HCT116 (cell line): ENCODE measurements at regions not wholly inside any gene's neighbourhood (a gene's known extent, or its start where the extent isn't known, plus 50 kb on each side); places are given as distances from the start of the nearest gene placed in this dataset.

ENCODE experiments used
- ATAC-seq: fragments of 200-7000 bp; cut with Tn5 transposase; 2 replicates; pipeline ENCODE4 v1.9.1; 2020; ENCODE audit warnings: mild to moderate bottlenecking, moderate library complexity
- BruUV-seq: library from RNA; stranded (reverse); fragments of 400-500 nt; replicated peaks from 2 replicates; lab custom pipeline; 2021; lab: Mats Ljungman, UMichigan
- CTCF ChIA-PET: fragments of 300-600 bp; sonication (Branson Sonifier 250); formaldehyde crosslinking; loops from one replicate; lab custom pipeline; 2021; ENCODE audit warnings: antibody characterized with exemption; lab: Charles Lee
- POLR2A ChIA-PET: fragments of 300-600, 350-600 bp; sonication (Branson Sonifier 250); formaldehyde crosslinking; loops from one replicate; lab custom pipeline; 2021; ENCODE audit warnings: antibody characterized with exemption; lab: Charles Lee
- RAD21 ChIA-PET, 2 experiments: fragments of 300-600 bp; sonication (Branson Sonifier 250); formaldehyde crosslinking; loops; one replicate each; lab custom pipeline; 2023; ENCODE audit warnings: low total read pairs in 2 of 2; ENCODE audit not compliant: uncharacterized antibody in 2 of 2, unreplicated experiment in 2 of 2, low non-redundant PET in 1 of 2; lab: Charles Lee
- DNase-seq: peaks from one replicate; pipeline ENCODE4 v3.0.0-alpha.2; 2010; ENCODE audit warnings: low read depth, low spot score
- H2AFZ ChIP-seq: fragments of 200-600 bp; shearing (Covaris generic), sonication (generic); 2 replicates; pipeline ENCODE4 v1.6.1; 2017; ENCODE audit warnings: low read depth, mixed run types, mixed read lengths, antibody characterized with exemption, low read length; ENCODE audit not compliant: poor library complexity, severe bottlenecking
- H3K27ac ChIP-seq: 2 replicates; pipeline ENCODE4 v1.5.1; 2012; ENCODE audit warnings: low read depth, low read length
- H3K27me3 ChIP-seq: fragments of 200-600 bp; sonication (generic); 2 replicates; pipeline ENCODE4 v1.6.1; 2016; ENCODE audit warnings: mixed run types, low read length, mixed read lengths; ENCODE audit not compliant: insufficient read depth
- H3K36me3 ChIP-seq, 2 experiments: fragments of 200-500 bp in 1 of 2; fragments of 200-600 bp in 1 of 2; sonication (Bioruptor generic) in 1 of 2; sonication (generic) in 1 of 2; 2 replicates each; pipeline versions ENCODE4 v1.5.1 to v1.6.1; 2014 to 2016; ENCODE audit warnings: low read length in 2 of 2, inconsistent platforms in 1 of 2, mixed read lengths in 1 of 2, mixed run types in 1 of 2; ENCODE audit not compliant: insufficient read depth in 2 of 2, control insufficient read depth in 1 of 2
- H3K4me1 ChIP-seq, 2 experiments: fragments of 200-600 bp in 1 of 2; sonication (generic) in 1 of 2; 2 replicates each; pipeline versions ENCODE4 v1.5.1 to v1.6.1; 2012 to 2017; ENCODE audit warnings: low read length in 2 of 2, inconsistent platforms in 1 of 2, mild to moderate bottlenecking in 1 of 2, mixed read lengths in 1 of 2, mixed run types in 1 of 2, moderate library complexity in 1 of 2; ENCODE audit not compliant: insufficient read depth in 2 of 2, control insufficient read depth in 1 of 2
- H3K4me2 ChIP-seq: fragments of 200-600 bp; sonication (generic); 2 replicates; pipeline ENCODE4 v1.6.1; 2017; ENCODE audit warnings: mixed run types, low read length, mixed read lengths
- H3K4me3 ChIP-seq, 2 experiments: fragments of 200-600 bp in 1 of 2; sonication (generic) in 1 of 2; replicated peaks in 1 of 2; 2 replicates each; pipeline ENCODE4 v1.5.1; 2011 to 2016; ENCODE audit warnings: low read length in 2 of 2, control low read depth in 1 of 2, low read depth in 1 of 2, mild to moderate bottlenecking in 1 of 2, mixed read lengths in 1 of 2, mixed run types in 1 of 2
- H3K79me2 ChIP-seq: fragments of 200-600 bp; sonication (generic); 2 replicates; pipeline ENCODE4 v1.6.1; 2017; ENCODE audit warnings: mild to moderate bottlenecking, mixed run types, low read length, moderate library complexity, mixed read lengths; ENCODE audit not compliant: insufficient read depth
- H3K9ac ChIP-seq: fragments of 200-600 bp; sonication (generic); 2 replicates; pipeline ENCODE4 v1.6.1; 2016; ENCODE audit warnings: low read length, mixed read lengths
- H3K9me2 ChIP-seq: fragments of 200-600 bp; sonication (generic), shearing (Covaris generic); 2 replicates; pipeline ENCODE4 v1.6.1; 2017; ENCODE audit warnings: mixed run types, mild to moderate bottlenecking, moderate library complexity; ENCODE audit not compliant: insufficient read depth
- H3K9me3 ChIP-seq, 2 experiments: fragments of 200-500 bp in 1 of 2; fragments of 200-600 bp in 1 of 2; sonication (Bioruptor generic) in 1 of 2; sonication (generic) in 1 of 2; 2 replicates each; pipeline ENCODE4 v1.6.1; 2014 to 2017; ENCODE audit warnings: low read length in 2 of 2, mixed read lengths in 2 of 2, inconsistent platforms in 1 of 2, low read depth in 1 of 2, mild to moderate bottlenecking in 1 of 2, mixed run types in 1 of 2, moderate library complexity in 1 of 2; ENCODE audit not compliant: control insufficient read depth in 1 of 2, insufficient read depth in 1 of 2
- H4K20me1 ChIP-seq: fragments of 200-600 bp; sonication (generic), shearing (Covaris generic); 2 replicates; pipeline ENCODE4 v1.6.1; 2017; ENCODE audit warnings: mixed run types, mild to moderate bottlenecking, moderate library complexity; ENCODE audit not compliant: insufficient read depth
- CEBPB ChIP-seq: IDR thresholded peaks from 2 replicates; pipeline ENCODE4 v1.6.1; 2012; ENCODE audit warnings: low read depth
- EGR1 ChIP-seq: IDR thresholded peaks from 2 replicates; pipeline ENCODE4 v1.6.1; 2012; ENCODE audit warnings: low read depth
- ELF1 ChIP-seq: IDR thresholded peaks from 2 replicates; pipeline ENCODE4 v1.6.1; 2012; ENCODE audit warnings: low read depth, borderline replicate concordance
- EZH2phosphoT487 ChIP-seq: fragments of 200-600 bp; IDR thresholded peaks from 2 replicates; pipeline ENCODE4 v1.6.1; 2018; ENCODE audit warnings: antibody characterized with exemption, borderline replicate concordance
- JUND ChIP-seq: IDR thresholded peaks from 2 replicates; pipeline ENCODE4 v1.6.1; 2012
- POLR2AphosphoS5 ChIP-seq: IDR thresholded peaks from 2 replicates; pipeline ENCODE4 v1.6.1; 2011; ENCODE audit warnings: mild to moderate bottlenecking, low read depth, low read length, moderate library complexity
- SIN3A ChIP-seq: IDR thresholded peaks from 2 replicates; pipeline ENCODE4 v1.6.1; 2012; ENCODE audit warnings: low read depth
- TCF7L2 ChIP-seq: IDR thresholded peaks from 2 replicates; pipeline ENCODE4 v1.7.0; 2011; ENCODE audit warnings: borderline replicate concordance, inconsistent platforms; ENCODE audit not compliant: insufficient read depth, insufficient read length; ENCODE audit errors: extremely low read depth
- YY1 ChIP-seq: IDR thresholded peaks from 2 replicates; pipeline ENCODE4 v1.6.1; 2011; ENCODE audit warnings: low read length, low read depth, moderate library complexity, mild to moderate bottlenecking; ENCODE audit not compliant: insufficient replicate concordance; ENCODE audit errors: extremely low read depth
- ZFX ChIP-seq: fragments of 450-650 bp; IDR thresholded peaks from 2 replicates; pipeline ENCODE4 v1.6.1; 2017
- intact Hi-C: fragments of 100-400 bp; cut with micrococcal nuclease; formaldehyde crosslinking; loops from 2 replicates; pipeline ENCODE4 v1.10.0; 2022
- TF ChIP-seq, protein P1 (sequence below): IDR thresholded peaks from 2 replicates; pipeline ENCODE4 v1.6.1; 2012
- TF ChIP-seq, protein P2 (sequence below): IDR thresholded peaks from 2 replicates; pipeline ENCODE4 v1.6.1; 2012; ENCODE audit warnings: low read depth
- TF ChIP-seq, protein P3 (sequence below): IDR thresholded peaks from 2 replicates; pipeline ENCODE4 v1.6.1; 2012

DNA sequence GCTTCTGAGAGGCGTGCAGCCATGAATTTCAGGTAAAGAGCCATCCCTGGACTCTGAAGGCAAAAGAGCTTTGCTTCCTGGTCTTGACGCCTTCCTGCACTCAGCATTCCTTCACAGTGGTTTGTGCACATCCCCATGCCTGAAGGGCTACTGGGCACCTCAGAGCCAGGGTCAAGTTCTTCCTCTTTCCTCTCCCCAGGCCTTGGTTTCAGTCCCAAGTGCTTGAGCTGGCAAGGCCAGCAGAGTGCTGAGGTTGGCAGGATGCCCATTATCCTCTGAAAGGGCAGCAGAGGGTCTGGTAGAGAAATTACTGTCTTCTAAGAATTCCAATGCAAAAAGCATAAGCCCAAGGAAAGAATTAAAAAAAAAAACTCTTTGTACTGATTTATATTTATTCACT is 1064.9 kb downstream of the TTLL7 start:
- no peaks in the 10 kb centered on the region for H3K4me1 ChIP-seq
- no peaks in the 10 kb centered on the region for H3K27me3 ChIP-seq
- no TSS peak for BruUV-seq
- H3K4me2 ChIP-seq, result no peak overlapping the region
- no peak for DNase-seq
- no peaks in the 10 kb centered on the region for H3K79me2 ChIP-seq
- POLR2A ChIA-PET, result no interaction called here
- no peaks in the 10 kb centered on the region; a peak in 1 of 4 replicates for H3K9me3 ChIP-seq
- no peaks in the 10 kb centered on the region for H3K9me2 ChIP-seq
- H3K36me3 ChIP-seq, result no peaks in the 10 kb centered on the region
- no peak overlapping the region for H2AFZ ChIP-seq
- no peak overlapping the region for H3K4me3 ChIP-seq
- H3K9ac ChIP-seq, result no peak overlapping the region
- CTCF ChIA-PET, result no interaction called here
- TF ChIP-seq JUND, result no peak
- TF ChIP-seq, all 23 proteins: peak for 0
- Histone ChIP-seq H3K27ac (no peak overlapping the region), H4K20me1 (no peaks in the 10 kb centered on the region)
- no peak for ATAC-seq
- RAD21 ChIA-PET, result no interaction called here
- intact Hi-C loops, result no loop called here

DNA sequence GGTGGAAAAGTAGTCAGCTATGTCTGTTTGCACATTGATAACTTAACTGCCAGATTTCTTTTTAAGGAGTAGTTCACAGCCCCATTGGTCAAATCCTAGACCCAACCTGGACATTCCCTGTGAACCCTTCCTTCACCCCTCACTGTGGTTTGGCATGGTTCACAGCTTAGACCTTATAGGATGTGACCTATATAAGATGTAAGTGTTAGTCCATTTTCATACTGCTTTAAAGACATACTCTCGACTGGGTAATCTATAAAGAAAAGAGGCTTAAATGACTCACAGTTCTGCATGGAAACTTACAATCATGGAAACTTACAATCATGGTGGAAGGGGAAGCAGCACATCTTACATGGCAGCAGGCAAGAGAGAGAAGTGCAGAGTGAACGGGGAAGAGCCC is 1066.2 kb downstream of the TTLL7 start:
- POLR2A ChIA-PET, result no interaction called here
- CTCF ChIA-PET, result no interaction called here
- TF ChIP-seq, protein P1, sequence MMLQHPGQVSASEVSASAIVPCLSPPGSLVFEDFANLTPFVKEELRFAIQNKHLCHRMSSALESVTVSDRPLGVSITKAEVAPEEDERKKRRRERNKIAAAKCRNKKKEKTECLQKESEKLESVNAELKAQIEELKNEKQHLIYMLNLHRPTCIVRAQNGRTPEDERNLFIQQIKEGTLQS, result no peak
- TF ChIP-seq, protein P2, sequence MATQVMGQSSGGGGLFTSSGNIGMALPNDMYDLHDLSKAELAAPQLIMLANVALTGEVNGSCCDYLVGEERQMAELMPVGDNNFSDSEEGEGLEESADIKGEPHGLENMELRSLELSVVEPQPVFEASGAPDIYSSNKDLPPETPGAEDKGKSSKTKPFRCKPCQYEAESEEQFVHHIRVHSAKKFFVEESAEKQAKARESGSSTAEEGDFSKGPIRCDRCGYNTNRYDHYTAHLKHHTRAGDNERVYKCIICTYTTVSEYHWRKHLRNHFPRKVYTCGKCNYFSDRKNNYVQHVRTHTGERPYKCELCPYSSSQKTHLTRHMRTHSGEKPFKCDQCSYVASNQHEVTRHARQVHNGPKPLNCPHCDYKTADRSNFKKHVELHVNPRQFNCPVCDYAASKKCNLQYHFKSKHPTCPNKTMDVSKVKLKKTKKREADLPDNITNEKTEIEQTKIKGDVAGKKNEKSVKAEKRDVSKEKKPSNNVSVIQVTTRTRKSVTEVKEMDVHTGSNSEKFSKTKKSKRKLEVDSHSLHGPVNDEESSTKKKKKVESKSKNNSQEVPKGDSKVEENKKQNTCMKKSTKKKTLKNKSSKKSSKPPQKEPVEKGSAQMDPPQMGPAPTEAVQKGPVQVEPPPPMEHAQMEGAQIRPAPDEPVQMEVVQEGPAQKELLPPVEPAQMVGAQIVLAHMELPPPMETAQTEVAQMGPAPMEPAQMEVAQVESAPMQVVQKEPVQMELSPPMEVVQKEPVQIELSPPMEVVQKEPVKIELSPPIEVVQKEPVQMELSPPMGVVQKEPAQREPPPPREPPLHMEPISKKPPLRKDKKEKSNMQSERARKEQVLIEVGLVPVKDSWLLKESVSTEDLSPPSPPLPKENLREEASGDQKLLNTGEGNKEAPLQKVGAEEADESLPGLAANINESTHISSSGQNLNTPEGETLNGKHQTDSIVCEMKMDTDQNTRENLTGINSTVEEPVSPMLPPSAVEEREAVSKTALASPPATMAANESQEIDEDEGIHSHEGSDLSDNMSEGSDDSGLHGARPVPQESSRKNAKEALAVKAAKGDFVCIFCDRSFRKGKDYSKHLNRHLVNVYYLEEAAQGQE, result no peak
- no peak for TF ChIP-seq JUND
- no peak for TF ChIP-seq CEBPB
- TF ChIP-seq YY1, result no peak
- no peak for TF ChIP-seq POLR2AphosphoS5
- TF ChIP-seq, protein P3, sequence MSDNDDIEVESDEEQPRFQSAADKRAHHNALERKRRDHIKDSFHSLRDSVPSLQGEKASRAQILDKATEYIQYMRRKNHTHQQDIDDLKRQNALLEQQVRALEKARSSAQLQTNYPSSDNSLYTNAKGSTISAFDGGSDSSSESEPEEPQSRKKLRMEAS, result no peak
- no peak for TF ChIP-seq SIN3A
- no peak for TF ChIP-seq EGR1
- TF ChIP-seq TCF7L2, result no peak
- TF ChIP-seq ELF1, result no peak
- TF ChIP-seq EZH2phosphoT487, result no peak
- no peak for TF ChIP-seq ZFX
- Histone ChIP-seq H2AFZ (no peak overlapping the region), H3K27me3 (no peaks in the 10 kb centered on the region), H3K9me2 (no peaks in the 10 kb centered on the region), H3K4me2 (no peak overlapping the region), H3K79me2 (no peaks in the 10 kb centered on the region), H3K27ac (no peak overlapping the region), H3K36me3 (no peaks in the 10 kb centered on the region), H3K9me3 (no peaks in the 10 kb centered on the region; a peak in 2 of 4 replicates), H3K4me3 (no peak overlapping the region), H3K9ac (no peak overlapping the region), H3K4me1 (no peaks in the 10 kb centered on the region), H4K20me1 (no peaks in the 10 kb centered on the region)
- no peak for DNase-seq
- ATAC-seq, result no peak
- BruUV-seq, result no TSS peak
- RAD21 ChIA-PET, result no interaction called here
- intact Hi-C loops, result no loop called here
